DND-41 (cell line): ENCODE measurements at regions not wholly inside any gene's neighbourhood (a gene's known extent, or its start where the extent isn't known, plus 50 kb on each side); places are given as distances from the start of the nearest gene placed in this dataset.

ENCODE experiments used
- ATAC-seq: fragments of 200-7000 bp; cut with Tn5 transposase; 3 replicates; pipeline ENCODE4 v1.9.1; 2021; ENCODE audit warnings: low read depth; ENCODE audit not compliant: insufficient read depth
- DNase-seq: peaks from one replicate; pipeline ENCODE4 v3.0.0-alpha.2; 2020
- H2AFZ ChIP-seq: 2 replicates; pipeline ENCODE4 v1.6.0; 2012; ENCODE audit warnings: low read depth, low read length
- H3K27ac ChIP-seq: 2 replicates; pipeline ENCODE4 v1.5.1; 2012; ENCODE audit warnings: low read length, inconsistent platforms
- H3K27me3 ChIP-seq: fragments of 200-600 bp; sonication (generic); 2 replicates; pipeline ENCODE4 v1.6.0; 2012; ENCODE audit warnings: low read length, mild to moderate bottlenecking, inconsistent platforms; ENCODE audit not compliant: insufficient read depth, poor library complexity
- H3K36me3 ChIP-seq: 2 replicates; pipeline ENCODE4 v1.5.1; 2012; ENCODE audit warnings: low read length, inconsistent platforms; ENCODE audit not compliant: insufficient read depth
- H3K4me1 ChIP-seq: 2 replicates; pipeline ENCODE4 v1.5.1; 2012; ENCODE audit warnings: mild to moderate bottlenecking, low read length; ENCODE audit not compliant: insufficient read depth
- H3K4me2 ChIP-seq: 2 replicates; pipeline ENCODE4 v1.6.0; 2012; ENCODE audit warnings: mild to moderate bottlenecking, moderate library complexity, low read length, inconsistent platforms; ENCODE audit not compliant: insufficient read depth
- H3K4me3 ChIP-seq, 2 experiments: fragments of 200-600 bp in 1 of 2; shearing (Covaris generic) in 1 of 2; 2 replicates each; pipeline ENCODE4 v1.5.1; 2012 to 2016; ENCODE audit warnings: inconsistent platforms in 2 of 2, low read length in 2 of 2, mild to moderate bottlenecking in 2 of 2, low read depth in 1 of 2, moderate library complexity in 1 of 2
- H3K79me2 ChIP-seq: 2 replicates; pipeline ENCODE4 v1.6.0; 2012; ENCODE audit warnings: low read length, inconsistent platforms; ENCODE audit not compliant: insufficient read depth
- H3K9ac ChIP-seq: 2 replicates; pipeline ENCODE4 v1.6.0; 2012; ENCODE audit warnings: low read depth, mild to moderate bottlenecking, inconsistent platforms, low read length, moderate library complexity
- H3K9me3 ChIP-seq: 2 replicates; pipeline ENCODE4 v1.5.1; 2012; ENCODE audit warnings: low read length, moderate library complexity, mild to moderate bottlenecking, inconsistent platforms; ENCODE audit not compliant: insufficient read depth, severe bottlenecking
- H4K20me1 ChIP-seq: 2 replicates; pipeline ENCODE4 v1.6.0; 2012; ENCODE audit warnings: low read length; ENCODE audit not compliant: insufficient read depth
- EZH2 ChIP-seq: IDR thresholded peaks from 3 replicates; pipeline ENCODE4 v1.6.1; 2012; ENCODE audit warnings: borderline replicate concordance, low read depth, mild to moderate bottlenecking, moderate library complexity, low read length, inconsistent platforms; ENCODE audit not compliant: severe bottlenecking
- TF ChIP-seq, protein P1 (sequence below): IDR thresholded peaks from 2 replicates; pipeline ENCODE4 v1.5.1; 2012; ENCODE audit warnings: borderline replicate concordance, low read length, moderate library complexity, mild to moderate bottlenecking; ENCODE audit not compliant: poor library complexity, severe bottlenecking; ENCODE audit errors: extremely low read depth

GRCh38 chr5:26282190-26282589 lies 756.2 kb downstream of the CDH9 start:
- Histone ChIP-seq H3K79me2 (no peaks in the 10 kb centered on the region), H4K20me1 (no peaks in the 10 kb centered on the region), H3K36me3 (no peaks in the 10 kb centered on the region), H3K27ac (no peak overlapping the region), H3K9me3 (no peaks in the 10 kb centered on the region), H3K27me3 (no peaks in the 10 kb centered on the region), H3K4me3 (no peak overlapping the region), H3K4me1 (no peaks in the 10 kb centered on the region), H3K9ac (no peak overlapping the region), H2AFZ (no peak overlapping the region), H3K4me2 (no peak overlapping the region)
- TF ChIP-seq EZH2 = no peak
- TF ChIP-seq, protein P1, sequence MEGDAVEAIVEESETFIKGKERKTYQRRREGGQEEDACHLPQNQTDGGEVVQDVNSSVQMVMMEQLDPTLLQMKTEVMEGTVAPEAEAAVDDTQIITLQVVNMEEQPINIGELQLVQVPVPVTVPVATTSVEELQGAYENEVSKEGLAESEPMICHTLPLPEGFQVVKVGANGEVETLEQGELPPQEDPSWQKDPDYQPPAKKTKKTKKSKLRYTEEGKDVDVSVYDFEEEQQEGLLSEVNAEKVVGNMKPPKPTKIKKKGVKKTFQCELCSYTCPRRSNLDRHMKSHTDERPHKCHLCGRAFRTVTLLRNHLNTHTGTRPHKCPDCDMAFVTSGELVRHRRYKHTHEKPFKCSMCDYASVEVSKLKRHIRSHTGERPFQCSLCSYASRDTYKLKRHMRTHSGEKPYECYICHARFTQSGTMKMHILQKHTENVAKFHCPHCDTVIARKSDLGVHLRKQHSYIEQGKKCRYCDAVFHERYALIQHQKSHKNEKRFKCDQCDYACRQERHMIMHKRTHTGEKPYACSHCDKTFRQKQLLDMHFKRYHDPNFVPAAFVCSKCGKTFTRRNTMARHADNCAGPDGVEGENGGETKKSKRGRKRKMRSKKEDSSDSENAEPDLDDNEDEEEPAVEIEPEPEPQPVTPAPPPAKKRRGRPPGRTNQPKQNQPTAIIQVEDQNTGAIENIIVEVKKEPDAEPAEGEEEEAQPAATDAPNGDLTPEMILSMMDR = no peak
- ATAC-seq = no peak
- no peak for DNase-seq

DNA sequence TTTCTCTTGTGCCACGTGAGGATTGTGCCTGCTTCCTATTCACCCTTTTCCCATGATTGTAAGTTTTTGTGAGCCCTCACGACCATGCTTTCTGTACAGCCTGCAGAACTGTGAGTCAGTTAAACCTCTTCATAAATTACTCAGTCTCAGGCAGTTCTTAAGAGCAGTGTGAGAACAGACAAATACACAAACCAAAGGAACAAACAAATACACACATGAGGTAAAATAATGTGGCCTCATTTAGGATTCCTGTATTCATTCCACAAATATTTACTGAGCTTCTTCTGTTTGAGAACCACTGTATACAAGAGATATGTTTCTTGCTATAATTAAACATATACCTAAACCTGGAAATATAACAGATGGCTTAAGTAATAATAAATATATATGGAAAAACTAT lies 760.3 kb downstream of the CDH9 start:
- Histone ChIP-seq H4K20me1 (no peaks in the 10 kb centered on the region), H3K27me3 (no peaks in the 10 kb centered on the region), H2AFZ (no peak overlapping the region), H3K9ac (no peak overlapping the region), H3K4me3 (no peak overlapping the region), H3K27ac (no peak overlapping the region), H3K4me2 (no peak overlapping the region), H3K4me1 (no peaks in the 10 kb centered on the region), H3K9me3 (no peaks in the 10 kb centered on the region), H3K79me2 (no peaks in the 10 kb centered on the region), H3K36me3 (no peaks in the 10 kb centered on the region)
- no peak for ATAC-seq
- DNase-seq = no peak
- TF ChIP-seq EZH2 = no peak
- TF ChIP-seq, protein P1 = no peak

DNA sequence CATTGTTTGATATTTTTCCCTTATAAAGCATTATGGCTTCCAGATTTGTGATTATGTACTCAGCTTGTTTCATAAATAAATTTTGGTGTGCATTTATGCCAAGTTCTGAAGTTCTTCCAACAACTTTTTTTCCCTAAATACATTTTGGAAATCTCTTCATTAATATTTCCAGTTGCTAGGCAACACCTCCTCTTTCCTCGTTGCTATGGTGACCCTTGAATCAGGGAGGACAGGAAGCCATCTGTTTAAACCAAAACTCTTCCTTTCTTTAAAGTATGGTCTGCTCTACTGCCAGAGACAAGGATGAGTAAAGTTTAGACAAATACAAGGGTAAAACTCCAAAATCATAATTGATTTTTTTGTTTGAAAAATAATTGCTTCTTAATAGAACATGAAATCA lies 779.3 kb downstream of the CDH9 start:
- TF ChIP-seq EZH2 = no peak
- TF ChIP-seq, protein P1 = no peak
- ATAC-seq (no peak), DNase-seq (no peak)
- Histone ChIP-seq H2AFZ (no peak overlapping the region), H4K20me1 (no peaks in the 10 kb centered on the region), H3K9ac (no peak overlapping the region), H3K79me2 (no peaks in the 10 kb centered on the region), H3K27ac (no peak overlapping the region), H3K36me3 (no peaks in the 10 kb centered on the region), H3K4me3 (no peak overlapping the region), H3K4me2 (no peak overlapping the region), H3K4me1 (no peaks in the 10 kb centered on the region), H3K27me3 (no peaks in the 10 kb centered on the region), H3K9me3 (no peaks in the 10 kb centered on the region)

- ATAC-seq = no peak
- no peak for DNase-seq
- H3K9me3 ChIP-seq = no peaks in the 10 kb centered on the region
- no peak overlapping the region for H3K4me2 ChIP-seq
- no peak overlapping the region for H3K9ac ChIP-seq
- no peaks in the 10 kb centered on the region for H4K20me1 ChIP-seq
- H3K4me3 ChIP-seq = no peak overlapping the region
- no peaks in the 10 kb centered on the region for H3K4me1 ChIP-seq
- TF ChIP-seq, protein P1 = no peak
- TF ChIP-seq EZH2 = no peak
- no peaks in the 10 kb centered on the region for H3K36me3 ChIP-seq
- H3K27me3 ChIP-seq = no peaks in the 10 kb centered on the region
- H2AFZ ChIP-seq = no peak overlapping the region
- no peak overlapping the region for H3K27ac ChIP-seq
- H3K79me2 ChIP-seq = no peaks in the 10 kb centered on the region
Measured at GRCh38 chr5:26245321-26245720, 793.1 kb downstream of the CDH9 start.
